IMR-90 (cell line): ENCODE measurements at regions not wholly inside any gene's neighbourhood (a gene's known extent, or its start where the extent isn't known, plus 50 kb on each side); places are given as distances from the start of the nearest gene placed in this dataset.

Source experiments
- ATAC-seq: fragments of 200-7000 bp; cut with Tn5 transposase; 2 replicates; pipeline ENCODE4 v1.9.1; 2020; ENCODE audit warnings: low read depth, mild to moderate bottlenecking, moderate library complexity
- BruUV-seq: library from RNA; stranded (reverse); fragments of 400-500 nt; replicated peaks from 2 replicates; lab custom pipeline; 2021; lab: Mats Ljungman, UMichigan
- CTCF ChIA-PET: fragments of 300-600 bp; formaldehyde crosslinking; extraction: SDS; loops from one replicate; lab custom pipeline; 2021; ENCODE audit warnings: antibody characterized with exemption; lab: Yijun Ruan, JAX
- POLR2A ChIA-PET: fragments of 300-600 bp; sonication (Branson Sonifier 250); formaldehyde crosslinking; loops from one replicate; lab custom pipeline; 2022; ENCODE audit warnings: antibody characterized with exemption; ENCODE audit not compliant: unreplicated experiment; lab: Charles Lee
- DNase-seq: peaks from one replicate; pipeline ENCODE4 v3.0.0; 2013
- H2AFZ ChIP-seq: replicated peaks from 2 replicates; pipeline ENCODE3; 2013; ENCODE audit warnings: low read length, mild to moderate bottlenecking; ENCODE audit not compliant: poor library complexity
- H2AK5ac ChIP-seq: 2 replicates; pipeline ENCODE4 v1.6.1; 2013; ENCODE audit warnings: low read depth, low read length, inconsistent platforms
- H2AK9ac ChIP-seq: replicated peaks from 2 replicates; pipeline ENCODE3; 2013; ENCODE audit warnings: mild to moderate bottlenecking, low read depth, low read length, moderate library complexity; ENCODE audit not compliant: poor library complexity
- H2BK120ac ChIP-seq: 2 replicates; pipeline ENCODE4 v1.6.1; 2013; ENCODE audit warnings: low read depth, low read length, inconsistent platforms
- H2BK15ac ChIP-seq: 3 replicates; pipeline ENCODE4 v1.6.1; 2013; ENCODE audit warnings: low read depth, low read length, inconsistent platforms
- H2BK20ac ChIP-seq: 2 replicates; pipeline ENCODE4 v1.6.1; 2013; ENCODE audit warnings: low read depth, mild to moderate bottlenecking, inconsistent platforms, low read length, moderate library complexity
- H2BK5ac ChIP-seq: 2 replicates; pipeline ENCODE4 v1.6.1; 2013; ENCODE audit warnings: mild to moderate bottlenecking, low read depth, low read length, inconsistent platforms; ENCODE audit not compliant: poor library complexity, severe bottlenecking
- H3K14ac ChIP-seq: replicated peaks from 2 replicates; pipeline ENCODE4 v1.6.1; 2013; ENCODE audit warnings: low read depth, low read length, inconsistent platforms
- H3K18ac ChIP-seq: 2 replicates; pipeline ENCODE4 v1.6.1; 2013; ENCODE audit warnings: low read depth, low read length, control low read depth
- H3K23ac ChIP-seq: 2 replicates; pipeline ENCODE4 v1.6.1; 2013; ENCODE audit warnings: low read depth, low read length, inconsistent platforms
- H3K27ac ChIP-seq: 2 replicates; pipeline ENCODE4 v1.5.1; 2013; ENCODE audit warnings: mild to moderate bottlenecking, control low read depth, low read length; ENCODE audit not compliant: insufficient read depth
- H3K27me3 ChIP-seq: 2 replicates; pipeline ENCODE4 v1.6.1; 2013; ENCODE audit warnings: low read length; ENCODE audit not compliant: control insufficient read depth, insufficient read depth
- H3K36me3 ChIP-seq: 2 replicates; pipeline ENCODE4 v1.6.1; 2013; ENCODE audit warnings: low read length, mixed read lengths; ENCODE audit not compliant: control insufficient read depth, insufficient read depth
- H3K4ac ChIP-seq: 2 replicates; pipeline ENCODE4 v1.6.1; 2013; ENCODE audit warnings: low read depth, low read length, inconsistent platforms
- H3K4me1 ChIP-seq: 2 replicates; pipeline ENCODE4 v1.6.1; 2013; ENCODE audit warnings: low read length, mixed read lengths; ENCODE audit not compliant: control insufficient read depth, insufficient read depth
- H3K4me2 ChIP-seq: 2 replicates; pipeline ENCODE4 v1.6.1; 2013; ENCODE audit warnings: low read depth, mild to moderate bottlenecking, control low read depth, low read length, moderate library complexity
- H3K4me3 ChIP-seq: 2 replicates; pipeline ENCODE4 v1.5.1; 2013; ENCODE audit warnings: low read depth, mild to moderate bottlenecking, control low read depth, low read length, moderate library complexity; ENCODE audit not compliant: insufficient read depth
- H3K56ac ChIP-seq: 2 replicates; pipeline ENCODE4 v1.6.1; 2013; ENCODE audit warnings: low read length, inconsistent platforms; ENCODE audit not compliant: insufficient read depth; ENCODE audit errors: extremely low read depth
- H3K79me1 ChIP-seq, 2 experiments: 2 replicates each; pipeline ENCODE4 v1.6.1; 2013; ENCODE audit warnings: low read length in 2 of 2, inconsistent platforms in 1 of 2, low read depth in 1 of 2
- H3K9ac ChIP-seq: 2 replicates; pipeline ENCODE4 v1.6.1; 2013; ENCODE audit warnings: low read depth, low read length, control low read depth
- H3K9me1 ChIP-seq: 2 replicates; pipeline ENCODE4 v1.6.1; 2013; ENCODE audit warnings: low read length, inconsistent platforms; ENCODE audit not compliant: insufficient read depth
- H3K9me3 ChIP-seq: 2 replicates; pipeline ENCODE4 v1.6.1; 2013; ENCODE audit warnings: low read length; ENCODE audit not compliant: control insufficient read depth, insufficient read depth
- H4K20me1 ChIP-seq: 2 replicates; pipeline ENCODE4 v1.6.1; 2013; ENCODE audit warnings: low read length, inconsistent platforms; ENCODE audit not compliant: insufficient read depth
- H4K5ac ChIP-seq: 2 replicates; pipeline ENCODE4 v1.6.1; 2013; ENCODE audit warnings: mild to moderate bottlenecking, low read depth, low read length, control low read depth
- H4K8ac ChIP-seq, 2 experiments: 2 replicates each; pipeline ENCODE4 v1.6.1; 2013; ENCODE audit warnings: low read depth in 2 of 2, low read length in 2 of 2, control low read depth in 1 of 2, inconsistent platforms in 1 of 2
- H4K91ac ChIP-seq: 2 replicates; pipeline ENCODE4 v1.6.1; 2013; ENCODE audit warnings: low read depth, low read length, inconsistent platforms; ENCODE audit not compliant: insufficient read depth
- CHD1 ChIP-seq: IDR thresholded peaks from 2 replicates; pipeline ENCODE4 v1.6.1; 2012; ENCODE audit warnings: low read depth, low read length, improper control_type of control experiment
- POLR2A ChIP-seq: IDR thresholded peaks from 2 replicates; pipeline ENCODE4 v1.6.1; 2012; ENCODE audit warnings: mild to moderate bottlenecking, low read depth, low read length
- RAD21 ChIP-seq: IDR thresholded peaks from 2 replicates; pipeline ENCODE4 v1.6.1; 2012; ENCODE audit warnings: low read length, improper control_type of control experiment
- RCOR1 ChIP-seq: IDR thresholded peaks from 2 replicates; pipeline ENCODE4 v1.6.1; 2012; ENCODE audit warnings: mild to moderate bottlenecking, low read length, improper control_type of control experiment; ENCODE audit not compliant: insufficient replicate concordance
- SMC3 ChIP-seq: fragments of 150-350 bp; IDR thresholded peaks from 2 replicates; pipeline ENCODE4 v1.6.1; 2016; ENCODE audit warnings: low read depth, mild to moderate bottlenecking, antibody characterized with exemption, low read length, moderate library complexity
- WGBS, 2 experiments: methylation state at CpG; one replicate each; pipeline versions ENCODE4 v1.1.5 to v1.1.7; 2013; ENCODE audit warnings: missing lambda C conversion rate in 2 of 2; ENCODE audit not compliant: insufficient read length in 1 of 2; ENCODE audit errors: extremely low coverage in 2 of 2; 5-methylcytosine and 5-hydroxymethylcytosine counted together
- dilution Hi-C: fragments of 300-500 bp; cut with HindIII; formaldehyde crosslinking; loops from one replicate; pipeline ENCODE4 v1.14.3; 2018; ENCODE audit warnings: low sequenced_read_pairs; ENCODE audit not compliant: unreplicated experiment
- in situ Hi-C: fragments of 300-500 bp; cut with MboI; formaldehyde crosslinking; loops from 3 replicates; pipeline ENCODE4 v1.14.3; 2019; ENCODE audit warnings: low sequenced_read_pairs, inconsistent platforms, mixed read lengths
- intact Hi-C: fragments of 100-400 bp; cut with micrococcal nuclease; formaldehyde crosslinking; loops from 2 replicates; pipeline ENCODE4 v1.10.0; 2022

DNA sequence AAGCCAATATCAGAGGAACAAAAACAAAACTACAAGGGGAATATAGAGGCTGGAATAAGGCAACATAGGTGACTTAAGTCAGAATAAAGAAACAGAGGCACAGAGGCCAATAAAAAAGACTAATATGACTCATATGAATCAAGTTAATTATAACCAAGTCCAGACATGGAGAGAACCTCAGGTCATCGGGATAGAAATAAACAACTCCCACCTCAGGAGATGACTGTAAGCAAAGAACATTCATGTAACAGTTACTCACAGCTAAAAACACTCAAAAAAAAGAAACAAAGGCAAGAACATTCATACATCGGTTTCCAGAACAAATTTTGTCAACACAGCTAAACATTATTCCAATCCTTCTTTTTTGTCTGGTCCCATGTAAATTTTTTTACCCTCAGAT, 60.3 kb upstream of the RXFP1 start:
- no peak overlapping the region for H2BK120ac ChIP-seq

More for the DNA sequence above, 60.3 kb upstream of the RXFP1 start:
- Histone ChIP-seq H2AK9ac (no peak overlapping the region), H3K23ac (no peak overlapping the region), H3K4me2 (no peak overlapping the region), H3K4ac (no peak overlapping the region), H2BK15ac (no peak overlapping the region), H4K8ac (no peak overlapping the region), H3K79me1 (no peaks in the 10 kb centered on the region), H2AK5ac (no peak overlapping the region), H2AFZ (no peak overlapping the region), H3K36me3 (no peaks in the 10 kb centered on the region), H4K91ac (no peak overlapping the region), H3K18ac (no peak overlapping the region), H3K9me3 (no peaks in the 10 kb centered on the region), H4K5ac (no peak overlapping the region), H3K4me1 (no peaks in the 10 kb centered on the region), H2BK20ac (no peak overlapping the region), H3K56ac (no peak overlapping the region), H3K27me3 (no peaks in the 10 kb centered on the region), H3K4me3 (no peak overlapping the region), H3K9me1 (no peaks in the 10 kb centered on the region), H3K9ac (no peak overlapping the region), H4K20me1 (no peaks in the 10 kb centered on the region), H3K27ac (no peak overlapping the region), H3K14ac (no peak overlapping the region), H2BK5ac (no peak overlapping the region)
- dilution Hi-C loops (no loop called here), in situ Hi-C loops (no loop called here), intact Hi-C loops (no loop called here)
- TF ChIP-seq CHD1 (no peak), RAD21 (no peak), RCOR1 (no peak), SMC3 (no peak), POLR2A (no peak)
- ChIA-PET CTCF (no interaction called here), POLR2A (interaction anchor here (0.8 kb wide), 1 partner anchor 54 kb away, joined by 4 read pairs; no protein-coding TSS in a partner anchor)
- no TSS peak for BruUV-seq
- DNase-seq (peak; percentile 25), ATAC-seq (no peak)
- 0% methylated on average over 1 of the region's 2 CpGs; no CpG with 5 or more reads in 1 of the 2 experiments for WGBS, 2 experiments
